ENCODE measurements at regions not wholly inside any gene's neighbourhood (a gene's known extent, or its start where the extent isn't known, plus 50 kb on each side); places are given as distances from the start of the nearest gene placed in this dataset.

DNA sequence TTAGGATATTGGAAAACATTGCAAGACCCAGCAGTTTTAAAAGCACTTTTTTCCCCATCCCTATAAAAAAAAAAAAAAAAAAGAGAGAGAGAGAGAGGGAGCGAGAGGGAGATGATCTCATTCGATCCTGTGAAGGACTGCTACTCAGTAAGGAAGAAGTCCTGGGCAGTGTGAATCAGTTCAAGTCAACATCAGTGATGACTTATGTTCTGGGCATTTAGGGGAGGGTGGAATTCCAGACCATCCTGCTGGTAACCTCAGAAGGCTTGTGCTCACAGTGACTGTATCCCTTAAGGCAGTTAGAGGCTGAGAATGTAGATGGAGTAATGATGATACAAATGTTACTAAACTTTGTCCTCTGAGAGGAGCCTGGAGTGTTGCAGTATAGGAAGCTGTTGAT lies 151.4 kb downstream of the TGFB2 start:
- TF ChIP-seq POLR2A (IDR thresholded peaks at IDR 0.05) (no peak), EP300 (IDR thresholded peaks at IDR 0.05) (no peak)

Data from ovary (tissue), 1 donor.